SK-N-SH treated with all-trans-retinoic acid at 6 μM for 48 hours (cell line): ENCODE measurements at regions not wholly inside any gene's neighbourhood (a gene's known extent, or its start where the extent isn't known, plus 50 kb on each side); places are given as distances from the start of the nearest gene placed in this dataset.

Experiments
- ATAC-seq: fragments of 200-7000 bp; cut with Tn5 transposase; 3 replicates; pipeline ENCODE4 v1.9.1; 2020; ENCODE audit warnings: mild to moderate bottlenecking, moderate library complexity
- ARNTL ChIP-seq: fragments of 450-650 bp; formaldehyde crosslinking; IDR thresholded peaks from 2 replicates; pipeline ENCODE4 v1.5.0; 2020; ENCODE audit warnings: low read depth, mild to moderate bottlenecking, moderate library complexity, borderline replicate concordance
- BACH2 ChIP-seq: fragments of 250-450 bp; sonication (Bioruptor Pico); IDR thresholded peaks from 2 replicates; pipeline ENCODE4 v1.9.0; 2021; ENCODE audit warnings: mild to moderate bottlenecking, borderline replicate concordance
- CREB5 ChIP-seq: fragments of 250-450 bp; sonication (Bioruptor Pico); IDR thresholded peaks from 2 replicates; pipeline ENCODE4 v1.5.1; 2020; ENCODE audit warnings: low read depth, mild to moderate bottlenecking, moderate library complexity
- CSDC2 ChIP-seq: fragments of 250-450 bp; sonication (Bioruptor Pico); IDR thresholded peaks from 2 replicates; pipeline ENCODE4 v1.5.0; 2020; ENCODE audit warnings: mild to moderate bottlenecking, moderate library complexity
- CSRNP3 ChIP-seq: fragments of 250-450 bp; sonication (Bioruptor Pico); IDR thresholded peaks from 2 replicates; pipeline ENCODE4 v1.5.1; 2021; ENCODE audit warnings: mild to moderate bottlenecking, moderate library complexity
- ESRRG ChIP-seq: fragments of 250-450 bp; sonication (Bioruptor Pico); IDR thresholded peaks from 2 replicates; pipeline ENCODE4 v1.6.1; 2021; ENCODE audit warnings: mild to moderate bottlenecking
- GLIS3 ChIP-seq: fragments of 250-450 bp; sonication (Bioruptor Pico); IDR thresholded peaks from 2 replicates; pipeline ENCODE4 v1.5.0; 2020; ENCODE audit warnings: mild to moderate bottlenecking, moderate library complexity
- OSR1 ChIP-seq: fragments of 250-450 bp; sonication (Bioruptor Pico); IDR thresholded peaks from 2 replicates; pipeline ENCODE4 v1.8.0; 2022; ENCODE audit warnings: moderate library complexity, mild to moderate bottlenecking, inconsistent platforms
- PATZ1 ChIP-seq: fragments of 250-450 bp; sonication (Bioruptor Pico); IDR thresholded peaks from 2 replicates; pipeline ENCODE4 v1.8.0; 2020; ENCODE audit warnings: mild to moderate bottlenecking, moderate library complexity, borderline replicate concordance
- POU6F1 ChIP-seq: fragments of 250-450 bp; sonication (Bioruptor Pico); IDR thresholded peaks from 2 replicates; pipeline ENCODE4 v1.8.0; 2021; ENCODE audit warnings: low read depth, mild to moderate bottlenecking, moderate library complexity, borderline replicate concordance
- PPARA ChIP-seq: fragments of 250-450 bp; sonication (Bioruptor Pico); IDR thresholded peaks from 2 replicates; pipeline ENCODE4 v1.5.0; 2020; ENCODE audit warnings: mild to moderate bottlenecking, borderline replicate concordance
- RARB ChIP-seq: fragments of 250-450 bp; sonication (Bioruptor Pico); IDR thresholded peaks from 2 replicates; pipeline ENCODE4 v1.8.0; 2021; ENCODE audit warnings: mild to moderate bottlenecking, moderate library complexity
- SNAI2 ChIP-seq: fragments of 250-450 bp; sonication (Bioruptor Pico); IDR thresholded peaks from 2 replicates; pipeline ENCODE4 v1.5.0; 2020; ENCODE audit warnings: mild to moderate bottlenecking, moderate library complexity
- TCF4 ChIP-seq: fragments of 250-450 bp; sonication (Bioruptor Pico); IDR thresholded peaks from 2 replicates; pipeline ENCODE4 v1.8.0; 2021; ENCODE audit warnings: mild to moderate bottlenecking, moderate library complexity, borderline replicate concordance
- TOX ChIP-seq: fragments of 250-450 bp; sonication (Bioruptor Pico); IDR thresholded peaks from 2 replicates; pipeline ENCODE4 v1.8.0; 2021; ENCODE audit warnings: mild to moderate bottlenecking, moderate library complexity, borderline replicate concordance
- TSHZ2 ChIP-seq: fragments of 250-450 bp; sonication (Bioruptor Pico); IDR thresholded peaks from 2 replicates; pipeline ENCODE4 v1.5.0; 2020; ENCODE audit warnings: mild to moderate bottlenecking, moderate library complexity
- ZC3H10 ChIP-seq: fragments of 250-450 bp; sonication (Bioruptor Pico); IDR thresholded peaks from 2 replicates; pipeline ENCODE4 v1.5.1; 2021; ENCODE audit warnings: mild to moderate bottlenecking, moderate library complexity
- ZFP3 ChIP-seq: fragments of 250-450 bp; sonication (Bioruptor Pico); IDR thresholded peaks from 2 replicates; pipeline ENCODE4 v1.5.0; 2020; ENCODE audit warnings: mild to moderate bottlenecking, moderate library complexity
- ZFP30 ChIP-seq: fragments of 450-650 bp; formaldehyde crosslinking; IDR thresholded peaks from 2 replicates; pipeline ENCODE4 v1.5.0; 2022; ENCODE audit warnings: mild to moderate bottlenecking, moderate library complexity
- ZNF565 ChIP-seq: fragments of 450-650 bp; formaldehyde crosslinking; conservative IDR thresholded peaks from 2 replicates; pipeline ENCODE4 v1.5.0; 2020; ENCODE audit warnings: low read depth, mild to moderate bottlenecking, moderate library complexity
- ZNF70 ChIP-seq: fragments of 450-650 bp; formaldehyde crosslinking; IDR thresholded peaks from 2 replicates; pipeline ENCODE4 v1.5.0; 2020; ENCODE audit warnings: mild to moderate bottlenecking, moderate library complexity
- ZNF8 ChIP-seq: fragments of 450-650 bp; formaldehyde crosslinking; IDR thresholded peaks from 2 replicates; pipeline ENCODE4 v1.5.0; 2020; ENCODE audit warnings: mild to moderate bottlenecking, moderate library complexity

- TF ChIP-seq RARB (no peak), CSDC2 (no peak), OSR1 (no peak), POU6F1 (CRISPR knock-in tag) (no peak), TCF4 (CRISPR knock-in tag) (no peak), TOX (CRISPR knock-in tag) (no peak), PPARA (CRISPR knock-in tag) (no peak), ARNTL (CRISPR knock-in tag) (no peak), PATZ1 (CRISPR knock-in tag) (no peak), CREB5 (CRISPR knock-in tag) (no peak), TSHZ2 (CRISPR knock-in tag) (no peak), ZFP30 (no peak), SNAI2 (CRISPR knock-in tag) (no peak), ZNF565 (CRISPR knock-in tag) (no peak), ZC3H10 (CRISPR knock-in tag) (no peak), ZNF70 (CRISPR knock-in tag) (no peak), ESRRG (CRISPR knock-in tag) (no peak), ZFP3 (CRISPR knock-in tag) (no peak)
- ATAC-seq: no peak
Measured at GRCh38 chr4:189200353-189200752, 740.3 kb upstream of the FRG1 start.

- TF ChIP-seq TOX (CRISPR knock-in tag): no peak
- TF ChIP-seq GLIS3 (CRISPR knock-in tag): no peak
- no peak for TF ChIP-seq BACH2 (CRISPR knock-in tag)
- no peak for TF ChIP-seq ESRRG (CRISPR knock-in tag)
- TF ChIP-seq ZNF70 (CRISPR knock-in tag): no peak
- no peak for TF ChIP-seq TCF4 (CRISPR knock-in tag)
- TF ChIP-seq CSDC2: no peak
- no peak for TF ChIP-seq ZFP3 (CRISPR knock-in tag)
- TF ChIP-seq ZNF8: no peak
- TF ChIP-seq PATZ1 (CRISPR knock-in tag): no peak
- no peak for TF ChIP-seq POU6F1 (CRISPR knock-in tag)
- no peak for TF ChIP-seq ZC3H10 (CRISPR knock-in tag)
- no peak for TF ChIP-seq PPARA (CRISPR knock-in tag)
- TF ChIP-seq CREB5 (CRISPR knock-in tag): no peak
- no peak for TF ChIP-seq ARNTL (CRISPR knock-in tag)
- no peak for TF ChIP-seq ZFP30
- TF ChIP-seq CSRNP3 (CRISPR knock-in tag): no peak
- TF ChIP-seq SNAI2 (CRISPR knock-in tag): no peak
- TF ChIP-seq, all 23 proteins: peak for 0
Measured at GRCh38 chr4:189202182-189202868, 738.3 kb upstream of the FRG1 start.

More at GRCh38 chr4:189202182-189202868, 738.3 kb upstream of the FRG1 start:
- peak; percentile 74 for ATAC-seq
